IMR-90 (cell line): ENCODE measurements at regions not wholly inside any gene's neighbourhood (a gene's known extent, or its start where the extent isn't known, plus 50 kb on each side); places are given as distances from the start of the nearest gene placed in this dataset.
A peak's percentile ranks its signal among the peaks of the same experiment; 100 is the strongest.

Experiments
- ATAC-seq: fragments of 200-7000 bp; cut with Tn5 transposase; 2 replicates; pipeline ENCODE4 v1.9.1; 2020; ENCODE audit warnings: low read depth, mild to moderate bottlenecking, moderate library complexity
- BruUV-seq: library from RNA; stranded (reverse); fragments of 400-500 nt; replicated peaks from 2 replicates; lab custom pipeline; 2021; lab: Mats Ljungman, UMichigan
- CTCF ChIA-PET: fragments of 300-600 bp; formaldehyde crosslinking; extraction: SDS; loops from one replicate; lab custom pipeline; 2021; ENCODE audit warnings: antibody characterized with exemption; lab: Yijun Ruan, JAX
- POLR2A ChIA-PET: fragments of 300-600 bp; sonication (Branson Sonifier 250); formaldehyde crosslinking; loops from one replicate; lab custom pipeline; 2022; ENCODE audit warnings: antibody characterized with exemption; ENCODE audit not compliant: unreplicated experiment; lab: Charles Lee
- DNase-seq: peaks from one replicate; pipeline ENCODE4 v3.0.0; 2013
- H2AFZ ChIP-seq: replicated peaks from 2 replicates; pipeline ENCODE3; 2013; ENCODE audit warnings: low read length, mild to moderate bottlenecking; ENCODE audit not compliant: poor library complexity
- H2AK5ac ChIP-seq: 2 replicates; pipeline ENCODE4 v1.6.1; 2013; ENCODE audit warnings: low read depth, low read length, inconsistent platforms
- H2AK9ac ChIP-seq: replicated peaks from 2 replicates; pipeline ENCODE3; 2013; ENCODE audit warnings: mild to moderate bottlenecking, low read depth, low read length, moderate library complexity; ENCODE audit not compliant: poor library complexity
- H2BK120ac ChIP-seq: 2 replicates; pipeline ENCODE4 v1.6.1; 2013; ENCODE audit warnings: low read depth, low read length, inconsistent platforms
- H2BK15ac ChIP-seq: 3 replicates; pipeline ENCODE4 v1.6.1; 2013; ENCODE audit warnings: low read depth, low read length, inconsistent platforms
- H2BK20ac ChIP-seq: 2 replicates; pipeline ENCODE4 v1.6.1; 2013; ENCODE audit warnings: low read depth, mild to moderate bottlenecking, inconsistent platforms, low read length, moderate library complexity
- H2BK5ac ChIP-seq: 2 replicates; pipeline ENCODE4 v1.6.1; 2013; ENCODE audit warnings: mild to moderate bottlenecking, low read depth, low read length, inconsistent platforms; ENCODE audit not compliant: poor library complexity, severe bottlenecking
- H3K14ac ChIP-seq: replicated peaks from 2 replicates; pipeline ENCODE4 v1.6.1; 2013; ENCODE audit warnings: low read depth, low read length, inconsistent platforms
- H3K18ac ChIP-seq: 2 replicates; pipeline ENCODE4 v1.6.1; 2013; ENCODE audit warnings: low read depth, low read length, control low read depth
- H3K23ac ChIP-seq: 2 replicates; pipeline ENCODE4 v1.6.1; 2013; ENCODE audit warnings: low read depth, low read length, inconsistent platforms
- H3K27ac ChIP-seq: 2 replicates; pipeline ENCODE4 v1.5.1; 2013; ENCODE audit warnings: mild to moderate bottlenecking, control low read depth, low read length; ENCODE audit not compliant: insufficient read depth
- H3K27me3 ChIP-seq: 2 replicates; pipeline ENCODE4 v1.6.1; 2013; ENCODE audit warnings: low read length; ENCODE audit not compliant: control insufficient read depth, insufficient read depth
- H3K36me3 ChIP-seq: 2 replicates; pipeline ENCODE4 v1.6.1; 2013; ENCODE audit warnings: low read length, mixed read lengths; ENCODE audit not compliant: control insufficient read depth, insufficient read depth
- H3K4ac ChIP-seq: 2 replicates; pipeline ENCODE4 v1.6.1; 2013; ENCODE audit warnings: low read depth, low read length, inconsistent platforms
- H3K4me1 ChIP-seq: 2 replicates; pipeline ENCODE4 v1.6.1; 2013; ENCODE audit warnings: low read length, mixed read lengths; ENCODE audit not compliant: control insufficient read depth, insufficient read depth
- H3K4me2 ChIP-seq: 2 replicates; pipeline ENCODE4 v1.6.1; 2013; ENCODE audit warnings: low read depth, mild to moderate bottlenecking, control low read depth, low read length, moderate library complexity
- H3K4me3 ChIP-seq: 2 replicates; pipeline ENCODE4 v1.5.1; 2013; ENCODE audit warnings: low read depth, mild to moderate bottlenecking, control low read depth, low read length, moderate library complexity; ENCODE audit not compliant: insufficient read depth
- H3K56ac ChIP-seq: 2 replicates; pipeline ENCODE4 v1.6.1; 2013; ENCODE audit warnings: low read length, inconsistent platforms; ENCODE audit not compliant: insufficient read depth; ENCODE audit errors: extremely low read depth
- H3K79me1 ChIP-seq, 2 experiments: 2 replicates each; pipeline ENCODE4 v1.6.1; 2013; ENCODE audit warnings: low read length in 2 of 2, inconsistent platforms in 1 of 2, low read depth in 1 of 2
- H3K9ac ChIP-seq: 2 replicates; pipeline ENCODE4 v1.6.1; 2013; ENCODE audit warnings: low read depth, low read length, control low read depth
- H3K9me1 ChIP-seq: 2 replicates; pipeline ENCODE4 v1.6.1; 2013; ENCODE audit warnings: low read length, inconsistent platforms; ENCODE audit not compliant: insufficient read depth
- H3K9me3 ChIP-seq: 2 replicates; pipeline ENCODE4 v1.6.1; 2013; ENCODE audit warnings: low read length; ENCODE audit not compliant: control insufficient read depth, insufficient read depth
- H4K20me1 ChIP-seq: 2 replicates; pipeline ENCODE4 v1.6.1; 2013; ENCODE audit warnings: low read length, inconsistent platforms; ENCODE audit not compliant: insufficient read depth
- H4K5ac ChIP-seq: 2 replicates; pipeline ENCODE4 v1.6.1; 2013; ENCODE audit warnings: mild to moderate bottlenecking, low read depth, low read length, control low read depth
- H4K8ac ChIP-seq, 2 experiments: 2 replicates each; pipeline ENCODE4 v1.6.1; 2013; ENCODE audit warnings: low read depth in 2 of 2, low read length in 2 of 2, control low read depth in 1 of 2, inconsistent platforms in 1 of 2
- H4K91ac ChIP-seq: 2 replicates; pipeline ENCODE4 v1.6.1; 2013; ENCODE audit warnings: low read depth, low read length, inconsistent platforms; ENCODE audit not compliant: insufficient read depth
- BHLHE40 ChIP-seq: fragments of 150-350 bp; IDR thresholded peaks from 2 replicates; pipeline ENCODE4 v1.6.1; 2016; ENCODE audit warnings: mild to moderate bottlenecking, low read depth, low read length
- CEBPB ChIP-seq: IDR thresholded peaks from 2 replicates; pipeline ENCODE4 v1.6.1; 2012; ENCODE audit warnings: low read depth, low read length, improper control_type of control experiment
- CHD1 ChIP-seq: IDR thresholded peaks from 2 replicates; pipeline ENCODE4 v1.6.1; 2012; ENCODE audit warnings: low read depth, low read length, improper control_type of control experiment
- CTCF ChIP-seq: conservative IDR thresholded peaks from 2 replicates; pipeline ENCODE4 v1.5.1; 2012; ENCODE audit warnings: mild to moderate bottlenecking, low read depth, low read length, improper control_type of control experiment
- ELK1 ChIP-seq: fragments of 150-350 bp; IDR thresholded peaks from 2 replicates; pipeline ENCODE4 v1.6.1; 2016; ENCODE audit warnings: low read depth, mild to moderate bottlenecking, low read length, moderate library complexity, borderline replicate concordance
- FOS ChIP-seq: fragments of 150-350 bp; IDR thresholded peaks from 2 replicates; pipeline ENCODE4 v1.6.1; 2016; ENCODE audit warnings: low read depth, low read length
- MAFK ChIP-seq: IDR thresholded peaks from 2 replicates; pipeline ENCODE4 v1.6.1; 2012; ENCODE audit warnings: low read depth, low read length, improper control_type of control experiment
- MAZ ChIP-seq: IDR thresholded peaks from 2 replicates; pipeline ENCODE4 v1.6.1; 2012; ENCODE audit warnings: low read depth, mild to moderate bottlenecking, low read length, improper control_type of control experiment, moderate library complexity, borderline replicate concordance
- MXI1 ChIP-seq: IDR thresholded peaks from 2 replicates; pipeline ENCODE4 v1.6.1; 2012; ENCODE audit warnings: low read depth, mild to moderate bottlenecking, low read length, moderate library complexity, borderline replicate concordance
- NFE2L2 ChIP-seq: fragments of 150-350 bp; IDR thresholded peaks from 2 replicates; pipeline ENCODE4 v1.6.1; 2016; ENCODE audit warnings: low read depth, mild to moderate bottlenecking, low read length
- POLR2A ChIP-seq: IDR thresholded peaks from 2 replicates; pipeline ENCODE4 v1.6.1; 2012; ENCODE audit warnings: mild to moderate bottlenecking, low read depth, low read length
- RAD21 ChIP-seq: IDR thresholded peaks from 2 replicates; pipeline ENCODE4 v1.6.1; 2012; ENCODE audit warnings: low read length, improper control_type of control experiment
- RCOR1 ChIP-seq: IDR thresholded peaks from 2 replicates; pipeline ENCODE4 v1.6.1; 2012; ENCODE audit warnings: mild to moderate bottlenecking, low read length, improper control_type of control experiment; ENCODE audit not compliant: insufficient replicate concordance
- RFX5 ChIP-seq: IDR thresholded peaks from 2 replicates; pipeline ENCODE4 v1.8.0; 2012; ENCODE audit warnings: low read depth, mild to moderate bottlenecking, low read length, moderate library complexity
- SMC3 ChIP-seq: fragments of 150-350 bp; IDR thresholded peaks from 2 replicates; pipeline ENCODE4 v1.6.1; 2016; ENCODE audit warnings: low read depth, mild to moderate bottlenecking, antibody characterized with exemption, low read length, moderate library complexity
- USF2 ChIP-seq: fragments of 150-350 bp; IDR thresholded peaks from 2 replicates; pipeline ENCODE4 v1.6.1; 2017; ENCODE audit warnings: mild to moderate bottlenecking, antibody characterized with exemption, low read length, low read depth
- WGBS, 2 experiments: methylation state at CpG; one replicate each; pipeline versions ENCODE4 v1.1.5 to v1.1.7; 2013; ENCODE audit warnings: missing lambda C conversion rate in 2 of 2; ENCODE audit not compliant: insufficient read length in 1 of 2; ENCODE audit errors: extremely low coverage in 2 of 2; 5-methylcytosine and 5-hydroxymethylcytosine counted together
- dilution Hi-C: fragments of 300-500 bp; cut with HindIII; formaldehyde crosslinking; loops from one replicate; pipeline ENCODE4 v1.14.3; 2018; ENCODE audit warnings: low sequenced_read_pairs; ENCODE audit not compliant: unreplicated experiment
- in situ Hi-C: fragments of 300-500 bp; cut with MboI; formaldehyde crosslinking; loops from 3 replicates; pipeline ENCODE4 v1.14.3; 2019; ENCODE audit warnings: low sequenced_read_pairs, inconsistent platforms, mixed read lengths
- intact Hi-C: fragments of 100-400 bp; cut with micrococcal nuclease; formaldehyde crosslinking; loops from 2 replicates; pipeline ENCODE4 v1.10.0; 2022

- Histone ChIP-seq H3K9me1 (no peaks in the 10 kb centered on the region), H3K4me1 (peaks cover 12% of the 10 kb centered on the region), H3K9ac (no peak overlapping the region), H3K79me1 (no peaks in the 10 kb centered on the region), H2BK120ac (0 out of 2 replicates have a peak overlapping the region, but pooled peaks have one; percentile 36), H3K4me3 (no peak overlapping the region), H4K5ac (no peak overlapping the region), H3K27me3 (no peaks in the 10 kb centered on the region), H2BK20ac (no peak overlapping the region), H3K27ac (no peak overlapping the region), H4K8ac (no peak overlapping the region), H3K9me3 (no peaks in the 10 kb centered on the region), H3K4me2 (no peak overlapping the region), H3K18ac (peak overlapping the region; percentile 56; the same call in 1 of the 2 replicates), H2AK5ac (no peak overlapping the region), H4K20me1 (no peaks in the 10 kb centered on the region), H3K14ac (no peak overlapping the region; the same call in 1 of the 2 replicates), H2BK5ac (no peak overlapping the region), H2AFZ (no peak overlapping the region), H3K56ac (no peak overlapping the region), H2BK15ac (peak overlapping the region; percentile 34; the same call in 1 of the 3 replicates), H4K91ac (peak overlapping the region; percentile 23; the same call in 1 of the 2 replicates), H2AK9ac (no peak overlapping the region), H3K23ac (no peak overlapping the region), H3K36me3 (no peaks in the 10 kb centered on the region), H3K4ac (no peak overlapping the region)
- CTCF ChIA-PET: no interaction called here
- DNase-seq: no peak
- intact Hi-C loops: loop anchor here (10.0 kb wide), 1 partner anchor 169 kb away; no protein-coding TSS in a partner anchor
- no TSS peak for BruUV-seq
- no peak for ATAC-seq
- WGBS, 2 experiments: no CpG with 5 or more reads among the region's 3 CpGs
- dilution Hi-C loops: no loop called here
- POLR2A ChIA-PET: no interaction called here
- no peak for TF ChIP-seq USF2
- TF ChIP-seq FOS: no peak
- no peak for TF ChIP-seq CTCF
- no peak for TF ChIP-seq RFX5
- TF ChIP-seq MXI1: no peak
- no peak for TF ChIP-seq SMC3
- no peak for TF ChIP-seq NFE2L2
- TF ChIP-seq POLR2A: no peak
- no peak for TF ChIP-seq CEBPB
- no peak for TF ChIP-seq RAD21
- no peak for TF ChIP-seq ELK1
- no peak for TF ChIP-seq MAFK
- TF ChIP-seq MAZ: no peak
- no peak for TF ChIP-seq CHD1
- TF ChIP-seq BHLHE40: no peak
- no peak for TF ChIP-seq RCOR1
- in situ Hi-C loops: no loop called here
These were observed 74.1 kb downstream of the VCAM1 start for GRCh38 chr1:100793659-100794058.
